Tibial nerve (tissue), 3 donors: ENCODE measurements at regions not wholly inside any gene's neighbourhood (a gene's known extent, or its start where the extent isn't known, plus 50 kb on each side); places are given as distances from the start of the nearest gene placed in this dataset.

Experiments used
- POLR2A ChIP-seq, 2 donors: fragments of 450-650 bp; IDR thresholded peaks; one replicate each; pipeline ENCODE4 v1.6.1; 2017; ENCODE audit warnings: antibody characterized with exemption in 2 of 2, mild to moderate bottlenecking in 2 of 2, moderate library complexity in 2 of 2
- TF ChIP-seq, protein P1 (sequence below), 5 experiments: fragments of 200-600 bp in 3 of 5; fragments of 450-650 bp in 2 of 5; sonication (generic) in 3 of 5; IDR thresholded peaks; one replicate each; pipeline ENCODE4 v1.5.1; 2016 to 2019; ENCODE audit warnings: antibody characterized with exemption in 5 of 5, mild to moderate bottlenecking in 3 of 5, moderate library complexity in 2 of 5

- no peak for TF ChIP-seq POLR2A (IDR thresholded peaks at IDR 0.05)
- TF ChIP-seq, protein P1, sequence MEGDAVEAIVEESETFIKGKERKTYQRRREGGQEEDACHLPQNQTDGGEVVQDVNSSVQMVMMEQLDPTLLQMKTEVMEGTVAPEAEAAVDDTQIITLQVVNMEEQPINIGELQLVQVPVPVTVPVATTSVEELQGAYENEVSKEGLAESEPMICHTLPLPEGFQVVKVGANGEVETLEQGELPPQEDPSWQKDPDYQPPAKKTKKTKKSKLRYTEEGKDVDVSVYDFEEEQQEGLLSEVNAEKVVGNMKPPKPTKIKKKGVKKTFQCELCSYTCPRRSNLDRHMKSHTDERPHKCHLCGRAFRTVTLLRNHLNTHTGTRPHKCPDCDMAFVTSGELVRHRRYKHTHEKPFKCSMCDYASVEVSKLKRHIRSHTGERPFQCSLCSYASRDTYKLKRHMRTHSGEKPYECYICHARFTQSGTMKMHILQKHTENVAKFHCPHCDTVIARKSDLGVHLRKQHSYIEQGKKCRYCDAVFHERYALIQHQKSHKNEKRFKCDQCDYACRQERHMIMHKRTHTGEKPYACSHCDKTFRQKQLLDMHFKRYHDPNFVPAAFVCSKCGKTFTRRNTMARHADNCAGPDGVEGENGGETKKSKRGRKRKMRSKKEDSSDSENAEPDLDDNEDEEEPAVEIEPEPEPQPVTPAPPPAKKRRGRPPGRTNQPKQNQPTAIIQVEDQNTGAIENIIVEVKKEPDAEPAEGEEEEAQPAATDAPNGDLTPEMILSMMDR (IDR thresholded peaks at IDR 0.05) = no peak
These were observed 106.5 kb downstream of the APOB start for GRCh38 chr2:20937353-20937752.
